ENCODE measurements at regions not wholly inside any gene's neighbourhood (a gene's known extent, or its start where the extent isn't known, plus 50 kb on each side); places are given as distances from the start of the nearest gene placed in this dataset.
"Not testable (repeated sequence)": the region's sequence is repeated elsewhere in the genome, so short reads cannot be mapped to it uniquely, and the experiment has no call there.

DNA sequence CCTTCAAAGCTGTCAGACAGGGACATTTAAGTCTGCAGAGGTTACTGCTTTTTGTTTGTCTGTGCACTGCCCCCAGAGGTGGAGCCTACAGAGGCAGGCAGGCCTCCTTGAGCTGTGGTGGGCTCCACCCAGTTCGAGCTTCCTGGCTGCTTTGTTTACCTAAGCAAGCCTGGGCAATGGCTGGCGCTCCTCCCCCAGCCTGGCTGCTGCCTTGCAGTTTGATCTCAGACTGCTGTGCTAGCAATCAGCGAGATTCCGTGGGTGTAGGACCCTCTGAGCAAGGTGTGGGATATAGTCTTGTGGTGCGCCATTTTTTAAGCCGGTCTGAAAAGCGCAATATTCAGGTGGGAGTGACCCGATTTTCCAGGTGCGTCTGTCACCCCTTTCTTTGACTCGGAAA, 166.4 kb downstream of the SHCBP1 start:
- BruUV-seq (replicated peaks); CTCF ChIA-PET; H3K4me2 ChIP-seq (ENCODE audit: insufficient read depth, low read length); DNase-seq (ENCODE audit: low read depth, low spot score); H3K9me3 ChIP-seq (replicated peaks; ENCODE audit: control insufficient read depth, insufficient read depth, low read length); H3K9me1 ChIP-seq (replicated peaks; ENCODE audit: control insufficient read depth, extremely low read depth, insufficient read depth, low read length); dilution Hi-C loops (cut with MboI; ENCODE audit: extremely low pct_ligation_motif_present, low sequenced_read_pairs); H3K36me3 ChIP-seq (ENCODE audit: control insufficient read depth in 2 of 2, extremely low read depth in 1 of 2, insufficient read depth in 2 of 2, low read length in 2 of 2); FAIRE-seq; POLR2A ChIA-PET; H3K9ac ChIP-seq (replicated peaks; ENCODE audit: extremely low read depth, insufficient read depth, low read length); intact Hi-C loops (cut with micrococcal nuclease); H3K4me1 ChIP-seq (ENCODE audit: control insufficient read depth, extremely low read depth, insufficient read depth, low read length); H3K79me2 ChIP-seq (ENCODE audit: control insufficient read depth, insufficient read depth, low read length); H3K27ac ChIP-seq (ENCODE audit: insufficient read depth, low read depth, low read length); H4K20me1 ChIP-seq (replicated peaks; ENCODE audit: control insufficient read depth, extremely low read depth, insufficient read depth, low read length); H3K4me3 ChIP-seq (replicated peaks in 1 of 3; ENCODE audit: insufficient read depth in 1 of 3, low read depth in 1 of 3, low read length in 3 of 3); H2AFZ ChIP-seq (ENCODE audit: low read depth, low read length); H3K27me3 ChIP-seq (ENCODE audit: control insufficient read depth in 2 of 2, insufficient read depth in 2 of 2, low read length in 2 of 2): not testable (repeated sequence)

DNA sequence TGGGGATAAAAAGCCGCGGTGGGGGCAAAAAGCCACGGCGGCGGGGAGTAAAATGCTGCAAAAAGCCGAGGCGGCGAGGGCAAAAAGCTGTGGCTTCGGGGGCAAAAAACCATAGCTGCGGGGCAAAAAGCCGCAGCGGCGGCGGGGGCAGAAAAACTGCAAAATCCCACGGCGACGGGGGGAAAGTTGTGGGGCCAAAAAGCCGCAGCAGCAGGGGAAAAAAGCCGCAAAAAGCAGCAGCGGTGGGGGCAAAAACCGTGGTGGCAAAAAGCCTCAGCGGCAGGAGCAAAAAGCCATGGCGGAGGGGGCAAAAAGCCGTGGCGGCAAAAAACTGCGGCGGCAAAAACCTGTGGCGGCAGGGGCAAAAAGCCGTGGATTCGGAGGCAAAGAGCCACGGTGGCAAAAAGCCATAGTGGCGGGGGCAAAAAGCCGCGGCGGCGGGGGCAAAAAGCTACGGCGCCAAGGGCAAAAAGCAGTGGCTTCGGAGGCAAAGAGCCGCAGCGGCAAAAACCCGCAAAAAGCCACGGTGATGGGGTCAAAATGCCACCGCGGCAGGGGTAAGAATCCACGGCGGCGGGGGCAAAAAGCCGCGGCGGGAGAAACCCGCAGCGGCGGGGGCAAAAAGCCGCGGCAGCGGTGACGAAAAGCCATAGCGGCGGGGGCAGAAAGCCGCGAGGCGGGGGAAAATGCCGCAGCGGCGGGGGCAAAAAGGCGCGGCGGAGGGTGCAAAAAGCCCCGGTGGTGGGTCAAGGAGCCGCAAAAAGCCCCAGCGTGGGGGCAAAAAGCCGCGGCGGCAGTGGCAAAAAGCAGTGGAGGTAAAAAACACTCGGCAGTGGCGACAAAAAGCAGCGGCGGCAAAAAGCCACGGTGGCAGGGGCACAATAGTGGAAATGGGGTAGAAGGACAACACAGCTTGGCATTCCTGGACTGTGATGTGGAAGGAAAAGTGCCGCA, 192.8 kb downstream of the SHCBP1 start:
- Histone ChIP-seq H3K9me1 (replicated peaks; ENCODE audit: control insufficient read depth, extremely low read depth, insufficient read depth, low read length) (no peaks in the 10 kb centered on the region), H3K9ac (replicated peaks; ENCODE audit: extremely low read depth, insufficient read depth, low read length) (no peak overlapping the region), H3K4me2 (ENCODE audit: insufficient read depth, low read length) (no peak overlapping the region), H3K4me3 (replicated peaks in 1 of 3; ENCODE audit: insufficient read depth in 1 of 3, low read depth in 1 of 3, low read length in 3 of 3) (no peak overlapping the region), H3K36me3 (ENCODE audit: control insufficient read depth in 2 of 2, extremely low read depth in 1 of 2, insufficient read depth in 2 of 2, low read length in 2 of 2) (no peaks in the 10 kb centered on the region), H3K27ac (ENCODE audit: insufficient read depth, low read depth, low read length) (no peak overlapping the region), H3K27me3 (ENCODE audit: control insufficient read depth in 2 of 2, insufficient read depth in 2 of 2, low read length in 2 of 2) (no peaks in the 10 kb centered on the region), H2AFZ (ENCODE audit: low read depth, low read length) (no peak overlapping the region), H3K4me1 (ENCODE audit: control insufficient read depth, extremely low read depth, insufficient read depth, low read length) (no peaks in the 10 kb centered on the region), H3K9me3 (replicated peaks; ENCODE audit: control insufficient read depth, insufficient read depth, low read length) (no peaks in the 10 kb centered on the region), H4K20me1 (replicated peaks; ENCODE audit: control insufficient read depth, extremely low read depth, insufficient read depth, low read length) (no peaks in the 10 kb centered on the region), H3K79me2 (ENCODE audit: control insufficient read depth, insufficient read depth, low read length) (no peaks in the 10 kb centered on the region)
- no TSS peak for BruUV-seq (replicated peaks)
- no peak for FAIRE-seq
- dilution Hi-C loops (cut with MboI; ENCODE audit: extremely low pct_ligation_motif_present, low sequenced_read_pairs), result no loop called here
- POLR2A ChIA-PET, result no interaction called here
- no peak for TF ChIP-seq FOS (IDR thresholded peaks at IDR 0.05; ENCODE audit: borderline replicate concordance, insufficient read depth, low read length)
- TF ChIP-seq POLR2AphosphoS5 (IDR thresholded peaks at IDR 0.05; ENCODE audit: insufficient read depth, low read depth, low read length), result no peak
- TF ChIP-seq, protein P1, sequence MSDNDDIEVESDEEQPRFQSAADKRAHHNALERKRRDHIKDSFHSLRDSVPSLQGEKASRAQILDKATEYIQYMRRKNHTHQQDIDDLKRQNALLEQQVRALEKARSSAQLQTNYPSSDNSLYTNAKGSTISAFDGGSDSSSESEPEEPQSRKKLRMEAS (IDR thresholded peaks at IDR 0.05; ENCODE audit: insufficient read depth, insufficient read length), result no peak
- no peak for TF ChIP-seq MYC (IDR thresholded peaks at IDR 0.05; ENCODE audit: low read depth, low read length)
- TF ChIP-seq, protein P2, sequence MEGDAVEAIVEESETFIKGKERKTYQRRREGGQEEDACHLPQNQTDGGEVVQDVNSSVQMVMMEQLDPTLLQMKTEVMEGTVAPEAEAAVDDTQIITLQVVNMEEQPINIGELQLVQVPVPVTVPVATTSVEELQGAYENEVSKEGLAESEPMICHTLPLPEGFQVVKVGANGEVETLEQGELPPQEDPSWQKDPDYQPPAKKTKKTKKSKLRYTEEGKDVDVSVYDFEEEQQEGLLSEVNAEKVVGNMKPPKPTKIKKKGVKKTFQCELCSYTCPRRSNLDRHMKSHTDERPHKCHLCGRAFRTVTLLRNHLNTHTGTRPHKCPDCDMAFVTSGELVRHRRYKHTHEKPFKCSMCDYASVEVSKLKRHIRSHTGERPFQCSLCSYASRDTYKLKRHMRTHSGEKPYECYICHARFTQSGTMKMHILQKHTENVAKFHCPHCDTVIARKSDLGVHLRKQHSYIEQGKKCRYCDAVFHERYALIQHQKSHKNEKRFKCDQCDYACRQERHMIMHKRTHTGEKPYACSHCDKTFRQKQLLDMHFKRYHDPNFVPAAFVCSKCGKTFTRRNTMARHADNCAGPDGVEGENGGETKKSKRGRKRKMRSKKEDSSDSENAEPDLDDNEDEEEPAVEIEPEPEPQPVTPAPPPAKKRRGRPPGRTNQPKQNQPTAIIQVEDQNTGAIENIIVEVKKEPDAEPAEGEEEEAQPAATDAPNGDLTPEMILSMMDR (IDR thresholded peaks at IDR 0.05; ENCODE audit: extremely low read depth in 1 of 2, insufficient read depth in 1 of 2, low read depth in 1 of 2, low read length in 2 of 2), result no peak
- TF ChIP-seq POLR2A (IDR thresholded peaks at IDR 0.05; ENCODE audit: low read depth, low read length), result no peak
- intact Hi-C loops (cut with micrococcal nuclease), result no loop called here
- CTCF ChIA-PET, result no interaction called here
- no peak for DNase-seq (ENCODE audit: low read depth, low spot score)
